Upper lobe of right lung (tissue), 1 donor: ENCODE measurements at regions not wholly inside any gene's neighbourhood (a gene's known extent, or its start where the extent isn't known, plus 50 kb on each side); places are given as distances from the start of the nearest gene placed in this dataset.

ENCODE experiments used
- ATAC-seq: fragments of 200-7000 bp; cut with Tn5 transposase; one replicate; pipeline ENCODE4 v1.9.1; 2020; ENCODE audit warnings: mild to moderate bottlenecking, moderate library complexity
- DNase-seq: peaks from one replicate; pipeline ENCODE4 v3.0.0-alpha.2; 2020
- H3K27ac ChIP-seq: fragments of 200-600 bp; one replicate; pipeline ENCODE4 v1.8.0; 2022
- H3K27me3 ChIP-seq: fragments of 200-600 bp; one replicate; pipeline ENCODE4 v1.8.0; 2022; ENCODE audit warnings: mild to moderate bottlenecking
- H3K36me3 ChIP-seq: fragments of 200-600 bp; one replicate; pipeline ENCODE4 v1.8.0; 2022
- H3K4me1 ChIP-seq: fragments of 200-600 bp; one replicate; pipeline ENCODE4 v1.8.0; 2022
- H3K4me3 ChIP-seq: fragments of 200-600 bp; one replicate; pipeline ENCODE4 v1.8.0; 2022; ENCODE audit warnings: mild to moderate bottlenecking
- H3K9me3 ChIP-seq: fragments of 200-600 bp; one replicate; pipeline ENCODE4 v1.8.0; 2022
- intact Hi-C: fragments of 100-400 bp; cut with DNase I; formaldehyde crosslinking; loops from one replicate; pipeline ENCODE4 v1.11.0; 2022
- TF ChIP-seq, protein P1 (sequence below): fragments of 200-600 bp; IDR thresholded peaks from one replicate; pipeline ENCODE4 v1.8.0; 2022; ENCODE audit warnings: antibody characterized with exemption
- donor health status: DM: no; HTN: yes; CAD: no; lungs with severe emphysema.

DNA sequence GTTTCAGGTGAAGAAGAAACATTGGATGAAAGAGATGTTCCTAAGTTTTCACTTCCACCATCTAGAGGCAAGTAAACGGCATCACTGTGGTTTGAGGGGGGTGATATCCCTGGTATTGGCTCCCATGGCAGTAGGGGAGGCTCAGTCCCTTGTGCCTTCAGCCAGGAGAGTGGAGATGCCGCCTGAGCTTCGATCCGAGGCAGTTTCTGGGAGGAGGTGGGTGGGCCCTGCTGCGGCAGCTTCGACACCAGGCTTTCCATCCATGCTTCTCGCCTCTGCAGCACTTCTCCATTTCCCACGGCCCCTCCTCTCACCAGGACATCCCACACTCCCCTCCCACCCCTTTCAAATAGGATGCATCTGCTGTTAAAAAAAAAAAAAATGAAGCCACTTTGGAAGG lies 258.3 kb downstream of the GADD45G start:
- Histone ChIP-seq H3K9me3 (no peaks in the 10 kb centered on the region), H3K36me3 (no peaks in the 10 kb centered on the region), H3K27me3 (no peaks in the 10 kb centered on the region), H3K27ac (no peak overlapping the region), H3K4me1 (peaks cover 7% of the 10 kb centered on the region), H3K4me3 (no peak overlapping the region)
- DNase-seq, result peak; percentile 34
- TF ChIP-seq, protein P1, sequence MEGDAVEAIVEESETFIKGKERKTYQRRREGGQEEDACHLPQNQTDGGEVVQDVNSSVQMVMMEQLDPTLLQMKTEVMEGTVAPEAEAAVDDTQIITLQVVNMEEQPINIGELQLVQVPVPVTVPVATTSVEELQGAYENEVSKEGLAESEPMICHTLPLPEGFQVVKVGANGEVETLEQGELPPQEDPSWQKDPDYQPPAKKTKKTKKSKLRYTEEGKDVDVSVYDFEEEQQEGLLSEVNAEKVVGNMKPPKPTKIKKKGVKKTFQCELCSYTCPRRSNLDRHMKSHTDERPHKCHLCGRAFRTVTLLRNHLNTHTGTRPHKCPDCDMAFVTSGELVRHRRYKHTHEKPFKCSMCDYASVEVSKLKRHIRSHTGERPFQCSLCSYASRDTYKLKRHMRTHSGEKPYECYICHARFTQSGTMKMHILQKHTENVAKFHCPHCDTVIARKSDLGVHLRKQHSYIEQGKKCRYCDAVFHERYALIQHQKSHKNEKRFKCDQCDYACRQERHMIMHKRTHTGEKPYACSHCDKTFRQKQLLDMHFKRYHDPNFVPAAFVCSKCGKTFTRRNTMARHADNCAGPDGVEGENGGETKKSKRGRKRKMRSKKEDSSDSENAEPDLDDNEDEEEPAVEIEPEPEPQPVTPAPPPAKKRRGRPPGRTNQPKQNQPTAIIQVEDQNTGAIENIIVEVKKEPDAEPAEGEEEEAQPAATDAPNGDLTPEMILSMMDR, result no peak
- ATAC-seq, result no peak
- intact Hi-C loops, result no loop called here

DNA sequence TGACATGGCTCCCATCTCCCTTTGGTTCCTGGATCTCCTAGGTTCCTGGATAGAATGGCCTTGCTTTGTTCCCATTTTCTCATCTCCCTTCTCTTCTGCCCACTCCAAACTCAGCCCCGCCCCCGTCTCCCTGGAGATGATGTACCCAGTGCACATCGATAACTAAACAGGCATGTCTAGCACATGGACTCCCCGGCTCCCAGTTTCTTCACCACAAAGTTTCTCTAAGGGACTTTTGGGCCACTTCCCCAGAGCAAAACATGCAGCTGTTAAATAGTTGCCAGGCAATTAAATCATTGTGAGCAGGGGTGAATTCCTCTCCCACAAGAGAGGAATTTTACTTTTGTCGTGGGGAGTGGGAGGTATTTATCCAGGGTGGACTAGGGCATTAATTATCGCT lies 259.0 kb downstream of the GADD45G start:
- TF ChIP-seq, protein P1, result no peak
- no peaks in the 10 kb centered on the region for H3K9me3 ChIP-seq
- ATAC-seq (no peak), DNase-seq (peak; percentile 40)
- H3K27ac ChIP-seq, result no peak overlapping the region
- intact Hi-C loops, result no loop called here
- H3K4me3 ChIP-seq, result no peak overlapping the region
- H3K27me3 ChIP-seq, result no peaks in the 10 kb centered on the region
- peaks cover 7% of the 10 kb centered on the region for H3K4me1 ChIP-seq
- H3K36me3 ChIP-seq, result no peaks in the 10 kb centered on the region

DNA sequence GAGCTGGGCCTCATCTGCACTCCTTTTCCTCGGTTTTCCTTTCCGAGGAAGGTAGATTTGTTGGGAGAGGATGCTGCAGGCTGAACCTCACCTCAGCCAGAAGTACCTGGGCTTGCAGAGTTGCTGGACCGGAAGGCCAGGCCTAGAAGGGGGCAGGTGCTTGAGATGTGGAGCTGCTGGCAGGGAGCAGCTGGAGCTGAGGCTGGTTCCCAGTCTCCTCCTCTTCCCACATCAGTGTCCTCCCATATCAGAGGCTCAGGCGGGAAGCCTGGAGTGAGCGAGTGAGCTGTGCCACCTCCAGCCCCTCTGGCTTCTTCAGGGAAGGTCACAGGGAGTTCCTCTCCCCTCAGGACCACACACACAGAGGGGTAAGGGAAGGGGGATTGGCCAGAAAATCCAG lies 259.4 kb downstream of the GADD45G start:
- Histone ChIP-seq H3K27ac (no peak overlapping the region), H3K4me1 (peaks cover 7% of the 10 kb centered on the region), H3K27me3 (no peaks in the 10 kb centered on the region), H3K4me3 (no peak overlapping the region), H3K36me3 (no peaks in the 10 kb centered on the region), H3K9me3 (no peaks in the 10 kb centered on the region)
- DNase-seq, result peak; percentile 34
- TF ChIP-seq, protein P1, result no peak
- ATAC-seq, result no peak
- intact Hi-C loops, result no loop called here

DNA sequence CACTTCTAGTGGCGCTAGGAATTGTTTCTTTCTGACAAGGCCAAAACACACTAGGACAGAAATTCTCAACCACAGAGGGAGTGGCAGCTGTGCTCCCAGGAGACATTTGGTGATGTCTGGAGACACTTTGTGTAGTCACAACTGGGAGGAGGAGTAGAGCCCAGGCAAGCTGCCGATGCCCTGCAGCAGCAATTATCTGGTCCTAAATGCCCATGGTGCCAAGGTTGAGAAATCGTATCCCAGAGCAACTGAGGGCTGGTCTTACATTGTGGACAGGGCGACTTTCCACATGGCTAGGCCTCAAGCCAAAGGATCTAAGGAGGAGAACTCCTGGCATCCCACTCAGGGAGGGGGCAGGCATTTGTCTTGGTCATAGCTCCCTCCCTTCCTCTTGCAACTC lies 259.9 kb downstream of the GADD45G start:
- no peaks in the 10 kb centered on the region for H3K36me3 ChIP-seq
- H3K4me1 ChIP-seq, result peaks cover 7% of the 10 kb centered on the region
- TF ChIP-seq, protein P1, result no peak
- ATAC-seq (no peak), DNase-seq (no peak)
- H3K4me3 ChIP-seq, result no peak overlapping the region
- H3K9me3 ChIP-seq, result no peaks in the 10 kb centered on the region
- intact Hi-C loops, result no loop called here
- no peak overlapping the region for H3K27ac ChIP-seq
- no peaks in the 10 kb centered on the region for H3K27me3 ChIP-seq

DNA sequence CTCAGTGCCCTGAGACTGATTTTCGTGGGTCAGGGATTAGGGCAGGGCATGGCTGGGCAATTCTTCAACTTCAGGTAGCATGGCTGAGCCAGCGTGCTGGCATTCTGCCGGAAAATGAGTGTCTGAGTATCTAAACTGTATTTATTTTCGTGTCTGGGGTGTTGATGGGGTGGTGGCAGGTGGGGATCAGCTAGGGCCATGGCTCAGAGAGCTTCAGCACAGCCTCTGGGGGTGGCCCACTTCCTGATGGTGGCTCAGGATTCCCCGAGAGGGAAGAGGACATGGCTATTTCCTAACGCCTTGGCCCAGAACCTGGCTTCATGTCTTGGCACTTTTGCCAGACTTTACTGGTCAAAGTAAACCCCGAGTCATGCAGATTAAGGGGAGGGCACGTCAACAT lies 260.5 kb downstream of the GADD45G start:
- DNase-seq (peak; percentile 43), ATAC-seq (no peak)
- intact Hi-C loops, result no loop called here

DNA sequence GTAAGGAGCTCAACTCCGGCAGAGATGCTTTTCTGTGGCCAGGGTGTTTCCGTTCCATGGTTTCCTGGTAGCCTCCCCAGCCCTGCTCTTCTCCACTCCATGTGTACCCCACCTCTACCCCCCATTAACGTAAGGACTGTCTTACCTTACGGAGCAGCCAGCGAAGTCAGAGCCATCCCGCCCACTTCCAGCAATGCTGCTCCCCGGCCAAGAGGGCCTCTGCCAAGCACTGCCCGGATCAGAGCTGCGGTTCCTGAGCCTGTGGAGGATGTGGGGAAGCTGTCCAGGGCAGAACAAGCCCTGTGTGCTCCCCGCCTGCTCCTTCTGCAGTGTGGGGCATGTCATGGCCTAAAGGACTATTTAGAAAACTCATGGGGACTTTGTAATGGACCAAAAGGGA lies 261.2 kb downstream of the GADD45G start:
- Histone ChIP-seq H3K4me1 (peaks cover 7% of the 10 kb centered on the region), H3K36me3 (no peaks in the 10 kb centered on the region), H3K27me3 (no peaks in the 10 kb centered on the region), H3K9me3 (no peaks in the 10 kb centered on the region), H3K27ac (no peak overlapping the region), H3K4me3 (no peak overlapping the region)
- ATAC-seq, result no peak
- TF ChIP-seq, protein P1, result no peak
- peak; percentile 23 for DNase-seq
- intact Hi-C loops, result no loop called here

More for the DNA sequence above, 260.5 kb downstream of the GADD45G start:
- Histone ChIP-seq H3K27ac (no peak overlapping the region), H3K4me1 (peaks cover 7% of the 10 kb centered on the region), H3K36me3 (no peaks in the 10 kb centered on the region), H3K4me3 (no peak overlapping the region), H3K9me3 (no peaks in the 10 kb centered on the region), H3K27me3 (no peaks in the 10 kb centered on the region)
- TF ChIP-seq, protein P1, result no peak
